ENCODE measurements at regions not wholly inside any gene's neighbourhood (a gene's known extent, or its start where the extent isn't known, plus 50 kb on each side); places are given as distances from the start of the nearest gene placed in this dataset.
"Not testable (repeated sequence)": the region's sequence is repeated elsewhere in the genome, so short reads cannot be mapped to it uniquely, and the experiment has no call there.

- DNase-seq, result no peak
Measured at GRCh38 chr9:106060885-106061284, 366.5 kb downstream of the TMEM38B start.

- no peak for DNase-seq
Measured at GRCh38 chr9:106062250-106062649, 367.9 kb downstream of the TMEM38B start.

GRCh38 chr9:106065136-106065535 lies 370.8 kb downstream of the TMEM38B start:
- no peak for DNase-seq

- no peak for DNase-seq
Measured at GRCh38 chr9:106065579-106066214, 371.4 kb downstream of the TMEM38B start.

GRCh38 chr9:106066940-106067524 lies 372.7 kb downstream of the TMEM38B start:
- no peak for DNase-seq

GRCh38 chr9:106069241-106069640 lies 374.9 kb downstream of the TMEM38B start:
- DNase-seq, result no peak

GRCh38 chr9:106072421-106072820 lies 378.1 kb downstream of the TMEM38B start:
- DNase-seq, result no peak

- no peak for DNase-seq
Measured at GRCh38 chr9:106074006-106074405, 379.7 kb downstream of the TMEM38B start.

GRCh38 chr9:106075236-106075959 lies 381.1 kb downstream of the TMEM38B start:
- DNase-seq, result no peak

GRCh38 chr9:106075960-106076327 lies 381.6 kb downstream of the TMEM38B start:
- DNase-seq, result no peak

- no peak for DNase-seq
Measured at GRCh38 chr9:106076711-106077110, 382.4 kb downstream of the TMEM38B start.

- DNase-seq, result no peak
Measured at GRCh38 chr9:106077731-106078130, 383.4 kb downstream of the TMEM38B start.

GRCh38 chr9:106082621-106083020 lies 388.3 kb downstream of the TMEM38B start:
- no peak for DNase-seq

GRCh38 chr9:106084702-106085101 lies 390.4 kb downstream of the TMEM38B start:
- DNase-seq, result no peak

- no peak for DNase-seq
Measured at GRCh38 chr9:106085479-106085878, 391.1 kb downstream of the TMEM38B start.

- no peak for DNase-seq
Measured at GRCh38 chr9:106092083-106092482, 397.7 kb downstream of the TMEM38B start.

- no peak for DNase-seq
Measured at GRCh38 chr9:106102821-106103220, 408.5 kb downstream of the TMEM38B start.

GRCh38 chr9:106104887-106105286 lies 410.5 kb downstream of the TMEM38B start:
- no peak for DNase-seq

GRCh38 chr9:106106396-106106795 lies 412.1 kb downstream of the TMEM38B start:
- no peak for DNase-seq

- DNase-seq, result no peak
Measured at GRCh38 chr9:106107716-106108115, 413.4 kb downstream of the TMEM38B start.

- not testable (repeated sequence) for DNase-seq
Measured at GRCh38 chr9:106109706-106110105, 415.4 kb downstream of the TMEM38B start.

- DNase-seq, result no peak
Measured at GRCh38 chr9:106110483-106110882, 416.1 kb downstream of the TMEM38B start.

GRCh38 chr9:106111039-106111730 lies 416.8 kb downstream of the TMEM38B start:
- DNase-seq, result peak; percentile 63

- no peak for DNase-seq
Measured at GRCh38 chr9:106112935-106113334, 418.6 kb downstream of the TMEM38B start.

All from NCI-H1436 (cell line).